ENCODE measurements at regions not wholly inside any gene's neighbourhood (a gene's known extent, or its start where the extent isn't known, plus 50 kb on each side); places are given as distances from the start of the nearest gene placed in this dataset.

DNA sequence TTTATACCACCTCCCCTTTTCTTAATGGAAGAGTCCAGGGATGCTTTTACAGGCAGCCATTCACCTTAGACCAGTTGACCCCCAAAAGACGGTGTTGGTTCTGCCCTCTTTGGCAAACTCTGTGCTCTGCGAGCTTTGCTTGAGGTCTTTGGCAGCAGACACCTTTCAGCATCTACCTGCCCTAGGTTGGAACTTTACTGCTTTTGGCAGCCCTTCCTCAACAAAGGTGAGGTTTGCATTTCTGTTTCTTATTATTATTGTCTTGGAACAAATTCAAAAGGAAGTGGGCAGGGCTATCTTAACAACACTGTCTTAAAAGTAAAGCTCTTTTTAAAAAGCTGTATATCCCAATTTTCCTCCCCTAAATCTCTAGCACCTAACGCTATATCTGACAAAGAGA, 136.4 kb upstream of the SLC14A2 start:
- Histone ChIP-seq H3K27ac (ENCODE audit: low read depth, low read length, poor library complexity, severe bottlenecking) (no peak overlapping the region), H4K20me1 (ENCODE audit: insufficient read depth, low read length) (no peaks in the 10 kb centered on the region), H2AFZ (ENCODE audit: low read length) (no peak overlapping the region), H3K4me3 (ENCODE audit: low read depth, low read length, poor library complexity, severe bottlenecking) (no peak overlapping the region), H3K9me3 (ENCODE audit: low read length) (no peaks in the 10 kb centered on the region), H3K9me2 (ENCODE audit: insufficient read depth, low read length) (no peaks in the 10 kb centered on the region), H3K36me3 (ENCODE audit: insufficient read depth, low read length) (no peaks in the 10 kb centered on the region), H3K79me2 (ENCODE audit: insufficient read depth, low read depth, low read length) (no peaks in the 10 kb centered on the region), H3K4me2 (ENCODE audit: low read length) (no peak overlapping the region), H3K4me1 (ENCODE audit: insufficient read depth, low read length, poor library complexity, severe bottlenecking) (no peaks in the 10 kb centered on the region)
- CTCF ChIA-PET (ENCODE audit: unreplicated experiment), result no interaction called here
- POLR2A ChIA-PET, result no interaction called here
- no TSS peak for BruUV-seq (replicated peaks)
- intact Hi-C loops (cut with micrococcal nuclease; ENCODE audit: unreplicated experiment), result no loop called here
- TF ChIP-seq, protein P1, sequence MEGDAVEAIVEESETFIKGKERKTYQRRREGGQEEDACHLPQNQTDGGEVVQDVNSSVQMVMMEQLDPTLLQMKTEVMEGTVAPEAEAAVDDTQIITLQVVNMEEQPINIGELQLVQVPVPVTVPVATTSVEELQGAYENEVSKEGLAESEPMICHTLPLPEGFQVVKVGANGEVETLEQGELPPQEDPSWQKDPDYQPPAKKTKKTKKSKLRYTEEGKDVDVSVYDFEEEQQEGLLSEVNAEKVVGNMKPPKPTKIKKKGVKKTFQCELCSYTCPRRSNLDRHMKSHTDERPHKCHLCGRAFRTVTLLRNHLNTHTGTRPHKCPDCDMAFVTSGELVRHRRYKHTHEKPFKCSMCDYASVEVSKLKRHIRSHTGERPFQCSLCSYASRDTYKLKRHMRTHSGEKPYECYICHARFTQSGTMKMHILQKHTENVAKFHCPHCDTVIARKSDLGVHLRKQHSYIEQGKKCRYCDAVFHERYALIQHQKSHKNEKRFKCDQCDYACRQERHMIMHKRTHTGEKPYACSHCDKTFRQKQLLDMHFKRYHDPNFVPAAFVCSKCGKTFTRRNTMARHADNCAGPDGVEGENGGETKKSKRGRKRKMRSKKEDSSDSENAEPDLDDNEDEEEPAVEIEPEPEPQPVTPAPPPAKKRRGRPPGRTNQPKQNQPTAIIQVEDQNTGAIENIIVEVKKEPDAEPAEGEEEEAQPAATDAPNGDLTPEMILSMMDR (conservative IDR thresholded peaks at IDR 0.05; ENCODE audit: low read length), result no peak
- TF ChIP-seq EZH2phosphoT487 (IDR thresholded peaks at IDR 0.05; ENCODE audit: borderline replicate concordance, low read depth, low read length), result no peak
- no peak for DNase-seq (ENCODE audit: low spot score)

DNA sequence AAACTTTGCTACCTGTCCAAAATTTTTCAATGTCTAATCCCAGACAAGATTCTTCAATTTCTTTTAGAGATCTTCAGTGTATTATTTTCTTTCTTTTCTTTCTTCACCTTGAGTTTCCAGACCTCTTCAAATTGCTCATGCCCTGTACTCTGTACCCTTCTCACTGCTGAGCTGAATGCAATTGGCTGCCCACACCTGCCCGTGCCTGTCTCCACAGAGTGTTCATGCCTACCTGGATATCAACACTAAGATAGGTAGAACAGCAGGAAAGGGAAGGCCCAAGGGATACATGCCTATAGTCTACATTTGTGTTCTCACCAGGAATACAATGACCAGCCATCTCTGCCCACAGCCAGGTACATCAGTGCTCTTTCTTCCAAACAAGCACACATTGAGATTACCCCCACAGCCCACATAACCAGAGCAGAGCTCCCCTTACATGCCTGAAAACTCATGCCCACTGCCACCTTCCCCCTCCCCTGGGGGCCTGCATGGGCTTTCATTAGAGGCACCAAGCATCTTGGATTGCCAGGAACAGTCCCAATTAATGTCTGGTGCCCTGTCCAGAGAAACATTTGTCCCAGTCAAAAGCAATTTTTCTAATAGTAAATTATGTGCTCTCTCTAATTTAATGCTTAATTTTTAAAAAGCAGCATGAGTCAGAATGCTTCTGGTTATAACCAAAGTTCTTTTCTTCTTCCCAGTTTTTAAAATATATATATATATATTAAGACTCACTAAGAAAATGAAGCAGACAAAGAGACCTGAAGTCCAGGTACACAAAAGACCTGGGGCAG, 134.9 kb upstream of the SLC14A2 start:
- H3K4me3 ChIP-seq (ENCODE audit: low read depth, low read length, poor library complexity, severe bottlenecking), result no peak overlapping the region
- no peaks in the 10 kb centered on the region for H3K79me2 ChIP-seq (ENCODE audit: insufficient read depth, low read depth, low read length)
- H3K27ac ChIP-seq (ENCODE audit: low read depth, low read length, poor library complexity, severe bottlenecking), result no peak overlapping the region
- H4K20me1 ChIP-seq (ENCODE audit: insufficient read depth, low read length), result no peaks in the 10 kb centered on the region
- no peaks in the 10 kb centered on the region for H3K9me3 ChIP-seq (ENCODE audit: low read length)
- no peaks in the 10 kb centered on the region for H3K9me2 ChIP-seq (ENCODE audit: insufficient read depth, low read length)
- no peak for TF ChIP-seq EZH2phosphoT487 (IDR thresholded peaks at IDR 0.05; ENCODE audit: borderline replicate concordance, low read depth, low read length)
- TF ChIP-seq, protein P1 (conservative IDR thresholded peaks at IDR 0.05; ENCODE audit: low read length), result no peak
- H3K36me3 ChIP-seq (ENCODE audit: insufficient read depth, low read length), result no peaks in the 10 kb centered on the region
- intact Hi-C loops (cut with micrococcal nuclease; ENCODE audit: unreplicated experiment), result no loop called here
- H3K4me1 ChIP-seq (ENCODE audit: insufficient read depth, low read length, poor library complexity, severe bottlenecking), result no peaks in the 10 kb centered on the region
- BruUV-seq (replicated peaks), result no TSS peak
- no peak for DNase-seq (ENCODE audit: low spot score)
- H3K4me2 ChIP-seq (ENCODE audit: low read length), result no peak overlapping the region
- H2AFZ ChIP-seq (ENCODE audit: low read length), result no peak overlapping the region
- ChIA-PET POLR2A (interaction anchor here (0.7 kb wide), 1 partner anchor 18 kb away, joined by 3 read pairs; no protein-coding TSS in a partner anchor), CTCF (ENCODE audit: unreplicated experiment) (no interaction called here)

GRCh38 chr18:45481821-45482220, 133.5 kb upstream of the SLC14A2 start:
- no peaks in the 10 kb centered on the region for H3K9me2 ChIP-seq (ENCODE audit: insufficient read depth, low read length)
- intact Hi-C loops (cut with micrococcal nuclease; ENCODE audit: unreplicated experiment), result no loop called here
- no peaks in the 10 kb centered on the region for H3K4me1 ChIP-seq (ENCODE audit: insufficient read depth, low read length, poor library complexity, severe bottlenecking)
- H3K79me2 ChIP-seq (ENCODE audit: insufficient read depth, low read depth, low read length), result no peaks in the 10 kb centered on the region
- no peaks in the 10 kb centered on the region for H4K20me1 ChIP-seq (ENCODE audit: insufficient read depth, low read length)
- no peak overlapping the region for H2AFZ ChIP-seq (ENCODE audit: low read length)
- no peak overlapping the region for H3K4me3 ChIP-seq (ENCODE audit: low read depth, low read length, poor library complexity, severe bottlenecking)
- no peak overlapping the region for H3K27ac ChIP-seq (ENCODE audit: low read depth, low read length, poor library complexity, severe bottlenecking)
- POLR2A ChIA-PET, result interaction anchor here (0.7 kb wide), 1 partner anchor 61 kb away, joined by 3 read pairs; no protein-coding TSS in a partner anchor
- DNase-seq (ENCODE audit: low spot score), result no peak
- no peaks in the 10 kb centered on the region for H3K36me3 ChIP-seq (ENCODE audit: insufficient read depth, low read length)
- TF ChIP-seq EZH2phosphoT487 (IDR thresholded peaks at IDR 0.05; ENCODE audit: borderline replicate concordance, low read depth, low read length), result no peak
- TF ChIP-seq, protein P1 (conservative IDR thresholded peaks at IDR 0.05; ENCODE audit: low read length), result no peak
- no peak overlapping the region for H3K4me2 ChIP-seq (ENCODE audit: low read length)
- H3K9me3 ChIP-seq (ENCODE audit: low read length), result no peaks in the 10 kb centered on the region
- no TSS peak for BruUV-seq (replicated peaks)
- CTCF ChIA-PET (ENCODE audit: unreplicated experiment), result no interaction called here
